HG02852 (cell line): ENCODE measurements at regions not wholly inside any gene's neighbourhood (a gene's known extent, or its start where the extent isn't known, plus 50 kb on each side); places are given as distances from the start of the nearest gene placed in this dataset.
A peak's percentile ranks its signal among the peaks of the same experiment; 100 is the strongest.
"Not testable (repeated sequence)": the region's sequence is repeated elsewhere in the genome, so short reads cannot be mapped to it uniquely, and the experiment has no call there.

Experiments
- ATAC-seq: cut with Tn5 transposase; IDR thresholded peaks from one replicate; pipeline ENCODE4 v1.9.1; 2021; ENCODE audit warnings: mild to moderate bottlenecking, moderate library complexity; ENCODE audit not compliant: unreplicated experiment

GRCh38 chr5:92548346-92548745 is 1032.7 kb downstream of the NR2F1-AS1 start:
- ATAC-seq: no peak

- ATAC-seq: no peak
These were observed 1036.4 kb downstream of the NR2F1-AS1 start for GRCh38 chr5:92544596-92544995.

- no peak for ATAC-seq
These were observed 1037.0 kb downstream of the NR2F1-AS1 start for GRCh38 chr5:92544036-92544435.

- no peak for ATAC-seq
These were observed 1037.8 kb downstream of the NR2F1-AS1 start for GRCh38 chr5:92543201-92543600.

DNA sequence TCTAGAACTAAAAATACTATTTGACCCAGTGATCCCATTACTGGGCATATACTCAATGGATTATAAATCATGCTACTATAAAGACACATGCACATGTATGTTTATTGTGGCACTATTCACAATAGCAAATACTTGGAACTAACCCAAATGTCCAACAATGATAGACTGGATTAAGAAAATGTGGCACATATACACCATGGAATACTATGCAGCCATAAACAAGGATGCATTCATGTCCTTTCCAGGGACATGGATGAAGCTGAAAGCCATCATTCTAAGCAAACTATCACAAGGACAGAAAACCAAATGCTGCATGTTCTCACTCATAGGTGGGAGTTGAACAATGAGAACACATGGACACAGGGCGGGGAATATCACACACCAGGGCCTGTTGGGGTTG is 1039.0 kb downstream of the NR2F1-AS1 start:
- ATAC-seq: not testable (repeated sequence)

GRCh38 chr5:92527311-92528078 is 1053.5 kb downstream of the NR2F1-AS1 start:
- ATAC-seq: no peak

DNA sequence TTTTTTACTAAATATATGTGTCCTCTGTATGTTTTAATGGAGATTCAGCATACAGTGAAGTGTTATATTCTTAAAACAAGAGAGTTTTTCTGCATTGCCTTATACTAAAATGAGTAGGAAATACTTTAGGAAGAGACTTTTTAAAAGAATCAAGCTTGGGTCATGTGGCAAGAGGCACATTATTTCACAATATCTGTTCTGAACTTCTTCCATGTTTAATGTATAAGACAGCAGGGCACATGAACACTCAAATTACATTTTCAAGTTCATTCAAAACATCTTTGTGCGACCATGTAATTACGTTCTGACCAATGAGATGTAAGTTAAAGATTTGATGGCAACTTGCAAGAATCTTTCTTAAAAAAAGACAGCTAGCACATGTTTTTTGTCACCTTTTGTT is 1055.9 kb downstream of the NR2F1-AS1 start:
- no peak for ATAC-seq

GRCh38 chr5:92519811-92520632 is 1061.0 kb downstream of the NR2F1-AS1 start:
- ATAC-seq: no peak

DNA sequence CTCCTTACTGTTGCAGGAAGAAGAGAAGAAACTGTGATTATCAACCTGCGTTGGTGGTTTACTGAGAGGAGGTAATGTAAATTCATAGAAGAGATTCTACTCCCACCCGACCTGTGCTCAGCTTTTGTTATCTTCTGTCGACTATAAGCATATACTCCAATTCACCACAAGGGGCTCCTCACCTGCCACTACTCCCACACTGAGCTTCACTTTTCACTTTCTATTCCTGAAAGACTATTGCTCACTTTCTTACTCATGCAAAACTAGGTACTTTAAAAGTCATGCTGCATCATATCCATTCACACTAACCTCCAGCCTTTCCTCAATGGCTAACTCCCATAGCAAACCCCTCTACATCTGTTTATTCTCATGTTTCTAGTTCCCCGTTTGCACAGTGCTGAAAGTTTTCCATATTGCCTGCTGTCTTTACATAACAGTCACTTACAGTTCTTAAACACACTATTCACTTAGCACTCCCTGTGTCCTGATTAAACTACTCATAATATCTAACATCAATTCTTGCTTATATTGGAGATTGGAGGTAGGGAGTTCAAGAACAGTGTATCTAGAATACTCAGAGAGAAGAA is 1062.6 kb downstream of the NR2F1-AS1 start:
- peak; percentile 100 for ATAC-seq

- ATAC-seq: no peak
These were observed 1066.1 kb downstream of the NR2F1-AS1 start for GRCh38 chr5:92514896-92515295.

DNA sequence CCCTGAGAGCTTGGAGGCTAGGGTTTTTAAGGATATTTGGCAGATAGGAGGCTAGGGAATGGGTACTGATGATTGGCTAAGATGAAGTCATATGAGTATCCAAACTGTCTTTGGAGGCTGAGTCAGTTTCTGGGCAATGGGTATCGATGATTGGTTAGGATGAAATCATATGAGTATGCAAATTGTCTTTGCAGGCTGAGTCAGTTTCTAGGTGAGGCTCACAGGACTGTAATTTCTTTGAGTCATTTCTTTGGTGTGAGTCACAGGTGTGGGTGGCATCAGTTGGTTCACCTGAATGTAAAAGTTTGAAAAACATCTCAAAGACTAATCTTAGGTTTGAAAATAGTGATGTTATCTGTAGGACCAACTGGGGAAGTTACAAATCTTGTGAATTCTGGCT is 1068.0 kb downstream of the NR2F1-AS1 start:
- no peak for ATAC-seq

DNA sequence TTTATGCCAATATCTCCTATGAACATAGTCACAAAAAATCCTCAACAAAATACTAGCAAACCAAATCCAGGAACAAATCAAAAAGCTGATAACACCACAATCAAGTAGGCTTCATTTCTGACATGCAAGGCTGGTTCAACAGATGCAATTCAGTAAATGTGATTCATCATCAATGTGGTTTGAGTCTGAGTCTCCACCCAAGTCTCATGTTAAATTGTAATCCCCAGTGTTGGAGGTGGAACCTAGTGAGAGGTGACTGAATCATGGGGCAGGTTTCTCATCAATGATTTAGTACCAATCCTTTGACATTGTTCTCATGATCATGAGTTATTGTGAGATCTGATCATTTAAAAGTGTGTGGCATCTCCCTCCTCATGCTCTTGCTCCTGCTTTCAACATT is 1072.7 kb downstream of the NR2F1-AS1 start:
- no peak for ATAC-seq

DNA sequence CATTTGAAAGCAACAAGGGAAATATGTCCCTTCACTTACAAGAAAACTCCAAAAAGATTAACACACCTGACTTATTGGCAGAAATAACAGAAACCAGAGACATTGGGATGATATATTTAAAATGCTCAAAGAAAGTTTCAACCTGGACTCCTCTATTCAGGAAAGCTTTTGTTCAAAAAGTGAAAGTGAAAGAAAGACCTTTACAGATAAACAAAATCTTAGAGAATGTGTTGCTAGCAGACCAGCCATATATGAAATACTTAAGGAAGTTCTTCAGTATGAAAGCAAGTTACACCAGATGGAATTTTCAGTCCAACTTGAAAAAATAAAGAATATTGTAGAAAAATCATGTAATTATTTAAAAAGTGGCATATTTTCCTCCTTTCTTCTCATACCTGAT is 1075.1 kb downstream of the NR2F1-AS1 start:
- no peak for ATAC-seq

DNA sequence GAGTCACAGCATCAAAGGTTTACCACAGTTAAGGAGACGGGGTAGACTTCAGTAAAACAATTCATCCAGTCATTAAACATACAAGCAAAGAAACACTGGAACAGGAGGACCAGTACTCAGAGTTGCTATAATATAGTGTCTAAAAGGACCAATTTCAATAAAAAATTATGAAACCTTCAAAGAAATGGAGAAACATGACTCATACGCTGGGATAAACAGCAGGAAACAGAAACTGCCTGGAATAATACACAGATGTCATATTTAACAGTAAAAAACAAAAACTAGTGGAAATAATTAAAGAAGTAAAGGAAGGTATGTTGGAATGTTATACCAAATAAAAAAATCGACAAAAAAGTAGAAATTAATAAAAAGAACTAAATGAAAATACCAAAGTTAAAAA is 1075.9 kb downstream of the NR2F1-AS1 start:
- ATAC-seq: no peak

DNA sequence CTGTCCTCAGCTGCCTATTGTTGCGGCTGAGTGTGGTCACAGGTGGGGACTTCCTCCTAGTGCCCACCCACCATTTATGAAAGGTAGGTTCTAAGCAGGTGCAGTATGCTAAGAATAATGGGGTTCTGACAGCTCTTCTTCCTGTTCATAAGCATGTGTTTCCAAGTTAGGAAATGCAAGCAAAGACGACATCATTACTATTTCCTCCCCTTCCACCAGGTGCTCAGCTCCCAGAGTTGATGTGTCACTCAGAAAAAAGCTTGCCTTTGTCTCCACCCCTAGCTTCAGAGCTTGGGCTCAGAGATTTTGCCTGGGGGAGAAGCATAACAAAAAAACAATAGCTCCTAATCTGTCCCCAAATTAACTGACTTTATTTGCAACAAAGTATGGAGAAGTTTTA is 1076.7 kb downstream of the NR2F1-AS1 start:
- no peak for ATAC-seq

DNA sequence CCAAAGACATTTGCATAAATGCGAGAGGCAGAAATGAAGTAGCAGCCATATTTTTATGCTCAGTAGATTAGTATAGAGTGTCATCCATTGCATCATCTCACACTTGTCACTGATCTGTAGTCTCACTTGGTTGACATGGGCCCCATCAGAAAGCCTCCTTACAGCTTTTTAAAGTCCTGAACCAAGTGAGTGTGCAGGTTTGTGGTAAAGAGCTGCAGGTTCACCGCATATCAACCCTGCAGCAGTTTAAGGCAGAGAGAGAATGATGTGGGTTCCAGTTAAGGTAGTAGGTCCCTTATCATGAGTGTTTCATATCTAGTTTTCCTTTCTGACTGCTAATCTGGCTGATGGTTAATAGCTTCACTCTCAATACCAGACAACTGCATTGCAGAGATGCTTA is 1080.3 kb downstream of the NR2F1-AS1 start:
- ATAC-seq: no peak

GRCh38 chr5:92496545-92496944 is 1084.5 kb downstream of the NR2F1-AS1 start:
- no peak for ATAC-seq

DNA sequence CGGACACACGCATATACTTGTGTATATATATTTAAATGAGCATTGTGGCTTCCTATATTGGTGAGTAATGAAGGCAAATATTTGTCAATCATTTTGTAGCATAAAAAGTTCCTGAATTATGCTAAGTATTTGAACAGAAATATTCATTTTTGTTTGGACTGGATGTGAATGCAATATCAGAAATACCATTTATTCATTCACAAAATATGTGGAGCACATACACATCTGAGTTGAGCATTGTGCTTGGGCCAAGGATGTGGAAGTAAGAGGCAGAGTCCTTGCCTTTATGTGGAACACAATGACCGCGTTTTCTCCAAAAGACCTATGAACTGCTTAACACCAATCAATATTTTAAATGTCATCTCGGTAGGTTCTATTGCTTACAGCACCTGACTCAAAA is 1086.5 kb downstream of the NR2F1-AS1 start:
- ATAC-seq: no peak

GRCh38 chr5:92492908-92493307 is 1088.1 kb downstream of the NR2F1-AS1 start:
- ATAC-seq: no peak

- no peak for ATAC-seq
These were observed 1096.5 kb downstream of the NR2F1-AS1 start for GRCh38 chr5:92484484-92484883.

DNA sequence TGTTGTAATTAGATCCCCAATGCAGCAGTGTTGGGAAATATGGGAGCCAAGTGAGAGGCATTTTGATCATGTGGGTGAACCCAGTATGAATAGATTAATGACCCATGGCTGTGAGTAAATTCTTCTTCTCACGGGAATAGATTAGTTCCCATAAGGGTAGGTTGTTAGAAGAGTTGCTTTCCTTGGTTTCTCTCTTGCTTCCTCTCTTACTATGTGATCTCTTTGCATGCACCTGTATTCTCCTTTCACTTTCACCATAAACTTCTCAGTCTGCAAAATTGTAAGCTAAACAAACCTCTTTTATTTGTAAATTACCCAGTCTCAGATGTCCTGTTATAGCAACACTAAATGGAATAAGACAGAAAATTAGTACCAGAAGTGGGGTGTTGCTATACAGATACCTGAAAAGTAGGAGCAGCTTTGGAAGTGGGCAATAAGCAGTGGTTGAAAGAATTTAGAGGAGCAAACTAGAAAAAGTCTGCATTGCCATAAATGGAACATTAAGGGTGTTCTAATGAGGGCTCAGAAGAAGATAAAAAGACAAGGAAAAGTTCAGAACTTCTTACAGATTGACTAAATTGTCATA is 1090.0 kb upstream of the ARRDC3 start:
- no peak for ATAC-seq
